ENCODE measurements at regions not wholly inside any gene's neighbourhood (a gene's known extent, or its start where the extent isn't known, plus 50 kb on each side); places are given as distances from the start of the nearest gene placed in this dataset.

GRCh38 chr2:215738351-215738750, 275.0 kb downstream of the MREG start:
- WGBS, 2 experiments (ENCODE audit: extremely low coverage in 1 of 2, insufficient coverage in 1 of 2, insufficient read length in 1 of 2, insufficient replicate concordance in 2 of 2, low coverage in 1 of 2, low lambda C conversion rate in 2 of 2, missing lambda C conversion rate in 1 of 2): 68% methylated on average over 2 of the region's 2 CpGs; no CpG with 5 or more reads in 1 of the 2 experiments
- ChIA-PET CTCF (ENCODE audit: partially characterized antibody) (no interaction called here), POLR2A (ENCODE audit: partially characterized antibody) (no interaction called here)
- TF ChIP-seq KDM1A (IDR thresholded peaks at IDR 0.05; ENCODE audit: borderline replicate concordance, low read length) (no peak), SIN3A (conservative IDR thresholded peaks at IDR 0.05 in 1 of 2, IDR thresholded peaks at IDR 0.05 in 1 of 2; ENCODE audit: low read depth in 1 of 2, low read length in 2 of 2) (no peak), ATF3 (IDR thresholded peaks at IDR 0.05; ENCODE audit: insufficient read depth, low read depth, low read length) (no peak), POLR2AphosphoS5 (IDR thresholded peaks at IDR 0.05; ENCODE audit: low read depth, low read length) (no peak), KDM4A (IDR thresholded peaks at IDR 0.05; ENCODE audit: low read depth, low read length, severe bottlenecking) (no peak), CHD1 (IDR thresholded peaks at IDR 0.05; ENCODE audit: low read depth, low read length) (no peak), RNF2 (IDR thresholded peaks at IDR 0.05; ENCODE audit: borderline replicate concordance, low read depth, low read length, missing control alignments, poor library complexity, severe bottlenecking) (no peak), RBBP5 (IDR thresholded peaks at IDR 0.05; ENCODE audit: borderline replicate concordance, low read depth, low read length) (no peak), PHF8 (conservative IDR thresholded peaks at IDR 0.05; ENCODE audit: low read depth, low read length) (no peak), BRCA1 (IDR thresholded peaks at IDR 0.05; ENCODE audit: low read depth, low read length) (no peak), POU5F1 (IDR thresholded peaks at IDR 0.05; ENCODE audit: low read depth, low read length) (no peak)

More at GRCh38 chr2:215738351-215738750, 275.0 kb downstream of the MREG start:
- Histone ChIP-seq H3K4me3 (ENCODE audit: extremely low read depth in 1 of 4, insufficient read depth in 2 of 4, low read depth in 3 of 4, low read length in 4 of 4) (no peak overlapping the region), H3K79me1 (ENCODE audit: low read depth, low read length) (no peaks in the 10 kb centered on the region), H3K9ac (replicated peaks in 1 of 4; ENCODE audit: extremely low read depth in 1 of 4, low read depth in 3 of 4, low read length in 3 of 4) (no peak overlapping the region), H2AK5ac (ENCODE audit: low read depth, low read length) (no peak overlapping the region), H3K23me2 (ENCODE audit: low read depth, low read length) (no peaks in the 10 kb centered on the region), H2BK5ac (ENCODE audit: low read depth, low read length) (no peak overlapping the region), H3K27ac (ENCODE audit: low read depth, low read length) (no peak overlapping the region), H3K27me3 (replicated peaks in 1 of 4; ENCODE audit: control insufficient read depth in 3 of 4, extremely low read depth in 1 of 4, insufficient read depth in 3 of 4, low read length in 3 of 4) (no peaks in the 10 kb centered on the region), H4K20me1 (replicated peaks in 1 of 2; ENCODE audit: control insufficient read depth in 1 of 2, insufficient read depth in 2 of 2, low read length in 2 of 2) (no peaks in the 10 kb centered on the region), H3K9me3 (ENCODE audit: insufficient read depth in 2 of 2, low read depth in 1 of 2, low read length in 1 of 2) (no peaks in the 10 kb centered on the region), H4K91ac (replicated peaks; ENCODE audit: insufficient read length, low read length) (no peak overlapping the region), H2BK15ac (ENCODE audit: low read length) (no peak overlapping the region), H3K4me1 (replicated peaks in 1 of 4; ENCODE audit: control insufficient read depth in 3 of 4, insufficient read depth in 4 of 4, low read length in 3 of 4) (no peaks in the 10 kb centered on the region), H3K14ac (ENCODE audit: insufficient read length) (no peak overlapping the region), H2BK120ac (replicated peaks; ENCODE audit: low read depth, low read length) (no peak overlapping the region), H3K36me3 (ENCODE audit: control insufficient read depth in 2 of 4, insufficient read depth in 4 of 4, low read length in 3 of 4) (no peaks in the 10 kb centered on the region), H2BK12ac (ENCODE audit: low read depth, low read length) (no peak overlapping the region), H2AFZ (ENCODE audit: low read length) (no peak overlapping the region), H3K18ac (ENCODE audit: extremely low read depth, low read length) (no peak overlapping the region), H3K4ac (replicated peaks; ENCODE audit: insufficient read length, low read depth, low read length) (no peak overlapping the region), H4K8ac (ENCODE audit: extremely low read depth, insufficient read depth, low read length) (no peak overlapping the region), H3K4me2 (ENCODE audit: insufficient read depth in 1 of 2, low read depth in 2 of 2, low read length in 2 of 2) (no peak overlapping the region), H2BK20ac (ENCODE audit: low read length) (no peak overlapping the region), H3K79me2 (ENCODE audit: control insufficient read depth in 1 of 2, insufficient read depth in 2 of 2, low read length in 2 of 2) (no peaks in the 10 kb centered on the region), H3K23ac (ENCODE audit: insufficient read length) (no peak overlapping the region), H3K56ac (replicated peaks; ENCODE audit: insufficient read length, low read depth, low read length) (no peak overlapping the region), H4K5ac (ENCODE audit: insufficient read length, low read depth, low read length) (no peak overlapping the region)
- no peak for DNase-seq (ENCODE audit: low read depth in 1 of 2, low spot score in 2 of 2)
- FAIRE-seq: no peak

All from H1 (cell line).